HG03095 (cell line): ENCODE measurements at regions not wholly inside any gene's neighbourhood (a gene's known extent, or its start where the extent isn't known, plus 50 kb on each side); places are given as distances from the start of the nearest gene placed in this dataset.
"Not testable (repeated sequence)": the region's sequence is repeated elsewhere in the genome, so short reads cannot be mapped to it uniquely, and the experiment has no call there.

Experiments
- ATAC-seq: cut with Tn5 transposase; IDR thresholded peaks from one replicate; pipeline ENCODE4 v1.9.1; 2021; ENCODE audit warnings: moderate library complexity; ENCODE audit not compliant: unreplicated experiment

DNA sequence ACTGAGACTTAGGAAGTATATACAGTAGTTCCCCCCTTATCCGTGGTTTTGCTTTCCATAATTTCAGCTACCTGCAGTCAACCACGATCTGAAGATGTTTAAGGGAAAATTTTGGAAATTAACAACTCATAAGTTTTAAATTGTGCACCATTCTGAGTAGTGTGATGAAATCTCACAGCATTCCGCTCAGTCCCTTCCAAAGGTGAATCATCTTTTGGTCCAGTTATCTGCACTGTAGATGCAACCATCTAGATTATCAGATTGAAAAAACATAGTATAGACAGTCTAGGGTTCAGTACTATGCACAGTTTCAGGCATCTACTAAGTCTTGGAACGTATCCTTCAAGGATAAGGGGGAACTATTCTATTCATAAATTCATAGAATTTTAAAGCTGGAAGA, 109.0 kb downstream of the ANXA3 start:
- ATAC-seq: no peak

DNA sequence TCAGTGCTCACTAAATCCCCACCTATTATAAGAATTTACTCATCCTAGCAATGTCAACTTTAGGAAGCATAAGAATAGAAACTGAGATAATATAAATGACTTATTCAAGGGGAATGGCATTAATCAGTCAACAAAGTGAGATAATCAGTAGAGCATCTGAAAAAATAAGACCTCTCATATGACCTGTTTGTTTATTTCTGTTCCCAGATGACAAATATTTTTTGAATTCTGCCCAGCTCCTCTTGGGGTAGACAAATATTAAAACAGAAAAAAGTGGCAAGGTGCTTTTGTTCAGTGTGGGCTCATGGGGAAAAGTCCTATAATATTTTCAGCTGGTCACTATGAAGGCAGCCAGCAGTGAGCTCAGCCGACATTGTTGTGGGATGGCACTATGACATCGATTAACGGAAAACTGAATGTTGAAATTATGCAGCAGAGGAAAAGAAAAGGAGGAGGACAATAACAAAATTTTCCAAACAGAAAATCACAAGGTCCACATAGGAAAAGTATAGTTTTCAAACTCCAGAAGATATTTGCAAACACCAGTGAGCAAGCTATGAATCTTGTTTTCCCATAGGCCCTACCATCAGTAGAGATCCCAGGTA, 109.6 kb downstream of the ANXA3 start:
- no peak for ATAC-seq

DNA sequence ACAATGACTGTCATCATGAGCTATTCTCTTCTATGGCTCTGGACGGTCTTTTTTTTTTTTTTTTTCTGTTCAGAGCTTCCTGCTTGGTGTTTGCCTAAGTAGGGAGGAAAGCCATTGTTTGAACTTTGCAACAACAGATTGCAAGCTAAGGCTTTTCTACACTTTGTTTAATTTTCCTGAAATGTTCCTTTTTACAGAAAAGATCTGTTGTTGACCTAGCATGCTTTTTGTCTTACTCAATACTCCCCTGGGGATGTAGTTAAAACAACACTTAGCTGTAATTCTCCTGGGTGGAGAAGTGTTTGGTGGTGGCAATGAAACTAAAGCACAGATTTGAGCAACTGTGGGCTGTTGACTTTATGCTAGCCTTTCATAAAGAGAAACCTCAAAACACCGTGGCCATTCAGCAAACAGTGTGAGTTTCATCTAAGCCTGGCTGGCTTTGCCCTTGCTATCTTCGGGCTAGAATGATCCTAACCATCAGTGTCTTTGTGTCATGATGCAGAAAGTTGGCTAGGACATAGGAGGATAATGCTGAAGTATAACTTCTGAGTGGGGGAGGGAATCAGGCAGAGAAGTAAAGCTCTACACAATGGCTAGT, 110.5 kb downstream of the ANXA3 start:
- ATAC-seq: peak; percentile 71

DNA sequence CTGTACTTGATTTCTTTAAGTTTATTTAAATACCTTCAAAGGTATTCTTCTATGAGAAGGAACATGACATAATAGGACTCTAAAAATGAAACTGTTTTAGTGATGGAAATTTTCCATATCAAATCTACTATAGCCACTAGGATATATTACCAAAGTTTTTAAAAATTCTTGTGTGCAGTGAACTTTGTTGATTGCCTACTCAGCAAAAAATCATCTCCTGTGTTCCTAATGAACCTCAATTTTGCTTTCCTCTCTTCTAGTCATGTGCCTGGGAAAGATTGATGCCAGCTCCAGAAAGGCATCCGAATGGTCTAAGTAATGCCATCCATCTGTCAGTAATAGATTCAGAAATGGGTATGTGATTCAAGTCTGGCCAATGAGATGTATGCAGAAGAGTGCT, 111.1 kb downstream of the ANXA3 start:
- no peak for ATAC-seq

DNA sequence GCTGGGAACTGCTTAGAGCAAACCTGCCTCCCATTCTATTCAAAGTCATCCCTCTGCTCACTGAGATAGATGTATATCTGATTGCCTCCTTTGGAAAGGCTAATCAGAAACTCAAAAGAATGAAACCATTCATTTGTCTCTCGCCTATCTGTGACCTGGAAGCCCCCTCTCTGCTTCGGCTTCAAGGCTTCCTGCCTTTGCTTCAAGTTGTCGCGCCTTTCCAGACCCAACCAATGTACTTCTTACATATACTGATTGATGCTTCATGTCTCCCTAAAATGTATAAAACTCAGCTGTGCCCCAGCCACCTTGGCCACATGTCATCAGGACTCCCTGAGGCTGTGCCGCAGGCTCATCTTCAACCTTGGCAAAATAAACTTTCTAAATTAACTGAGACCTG, 111.9 kb upstream of the BMP2K start:
- not testable (repeated sequence) for ATAC-seq

DNA sequence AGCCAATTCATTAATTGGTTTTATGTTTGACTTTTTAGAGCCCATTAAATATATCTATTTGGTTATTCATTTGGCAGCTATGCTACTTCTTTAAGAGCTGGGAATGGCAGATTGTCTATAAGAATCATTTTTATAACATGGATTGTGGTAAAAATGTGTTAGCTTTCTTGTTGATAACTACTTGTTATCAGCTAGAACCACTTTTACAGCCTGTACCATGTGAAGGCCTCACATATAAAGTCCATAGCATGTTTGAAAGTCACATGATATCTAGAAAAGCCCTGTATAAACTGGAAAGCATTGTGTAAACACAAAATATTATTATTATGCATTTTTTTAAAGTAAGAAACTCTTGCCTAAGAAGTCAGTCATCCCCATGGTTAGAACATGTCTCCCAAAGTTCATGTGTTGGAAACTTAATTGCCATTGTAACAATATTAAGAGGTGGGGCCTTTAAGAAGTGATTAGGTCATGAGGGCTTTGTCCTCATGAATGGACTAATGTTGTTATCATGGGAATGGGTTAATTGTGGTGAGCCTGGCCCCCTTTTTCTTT, 110.9 kb upstream of the BMP2K start:
- ATAC-seq: no peak

DNA sequence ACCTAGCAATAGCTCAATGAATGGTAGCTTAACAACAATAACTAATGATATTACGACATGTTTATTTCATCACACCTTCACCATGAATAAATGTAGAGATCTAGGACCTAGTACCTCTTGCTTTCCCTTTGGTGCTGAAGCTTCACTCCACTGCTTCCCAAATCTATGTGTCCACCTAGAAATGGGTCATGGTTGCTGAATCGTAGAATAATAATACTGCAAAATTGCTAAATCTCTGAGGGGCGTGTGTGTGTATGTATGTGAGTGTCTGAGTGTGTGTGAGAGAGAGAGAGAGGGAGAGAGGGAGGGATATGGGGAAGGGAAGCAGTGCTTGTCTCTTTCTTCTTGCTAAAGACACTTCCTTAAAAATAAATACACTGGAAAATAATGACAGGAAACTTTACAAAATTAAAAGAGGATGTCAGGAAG, 109.3 kb upstream of the BMP2K start:
- ATAC-seq: no peak

DNA sequence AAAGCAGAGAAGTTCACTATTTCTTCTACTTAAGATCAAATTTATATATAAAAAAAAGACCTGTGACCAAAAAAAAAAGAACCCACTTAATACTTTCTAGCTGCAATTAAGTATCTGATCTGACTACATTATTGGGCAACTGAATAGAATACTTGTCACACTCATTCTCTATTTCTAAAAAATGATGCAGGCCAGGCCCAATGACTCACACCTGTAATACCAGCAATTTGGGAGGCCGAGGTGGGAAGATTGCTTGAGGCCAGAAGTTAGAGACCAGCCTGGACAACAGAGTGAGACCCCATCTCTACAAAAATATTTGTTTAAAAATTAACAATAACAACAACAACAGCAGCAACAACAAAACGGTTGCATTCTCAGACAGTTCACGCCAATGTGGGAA, 108.8 kb upstream of the BMP2K start:
- peak; percentile 6 for ATAC-seq

DNA sequence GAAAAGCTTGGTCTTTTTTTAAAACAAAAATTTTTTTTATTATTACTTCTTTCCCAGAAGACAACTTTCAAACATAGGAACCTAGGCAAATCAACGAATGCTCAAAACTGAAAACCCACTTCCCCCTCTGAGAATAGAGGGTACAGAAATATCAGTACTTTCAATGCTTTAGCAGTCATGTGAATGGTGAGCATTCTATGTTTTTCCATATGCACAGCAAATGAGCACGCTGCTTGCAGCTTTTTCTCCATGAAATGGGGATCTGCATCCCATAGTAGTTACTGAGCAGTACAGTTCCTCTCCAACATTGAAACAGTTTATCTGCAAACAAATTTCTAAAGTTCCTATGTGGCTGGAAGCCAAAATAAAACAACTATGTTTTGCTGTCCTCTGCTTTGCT, 108.4 kb upstream of the BMP2K start:
- ATAC-seq: peak; percentile 84

DNA sequence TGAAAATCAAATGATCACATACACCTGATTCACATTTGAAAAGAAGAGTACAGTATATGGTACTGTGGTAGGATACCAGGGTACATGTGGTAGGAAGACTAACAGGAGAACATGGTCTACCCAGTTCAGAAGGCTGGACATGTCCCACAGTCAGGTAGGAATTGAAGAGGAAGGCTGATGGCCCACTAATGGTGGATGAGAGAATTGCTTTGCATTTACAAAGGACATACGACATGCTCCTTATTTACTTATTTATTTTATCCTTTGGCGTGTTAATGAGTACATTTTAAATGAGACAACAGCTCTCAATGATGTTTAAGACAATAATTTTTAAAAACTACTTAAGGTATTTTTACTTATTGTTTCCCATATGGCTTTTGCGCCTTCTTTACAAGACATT, 106.7 kb upstream of the BMP2K start:
- ATAC-seq: no peak

DNA sequence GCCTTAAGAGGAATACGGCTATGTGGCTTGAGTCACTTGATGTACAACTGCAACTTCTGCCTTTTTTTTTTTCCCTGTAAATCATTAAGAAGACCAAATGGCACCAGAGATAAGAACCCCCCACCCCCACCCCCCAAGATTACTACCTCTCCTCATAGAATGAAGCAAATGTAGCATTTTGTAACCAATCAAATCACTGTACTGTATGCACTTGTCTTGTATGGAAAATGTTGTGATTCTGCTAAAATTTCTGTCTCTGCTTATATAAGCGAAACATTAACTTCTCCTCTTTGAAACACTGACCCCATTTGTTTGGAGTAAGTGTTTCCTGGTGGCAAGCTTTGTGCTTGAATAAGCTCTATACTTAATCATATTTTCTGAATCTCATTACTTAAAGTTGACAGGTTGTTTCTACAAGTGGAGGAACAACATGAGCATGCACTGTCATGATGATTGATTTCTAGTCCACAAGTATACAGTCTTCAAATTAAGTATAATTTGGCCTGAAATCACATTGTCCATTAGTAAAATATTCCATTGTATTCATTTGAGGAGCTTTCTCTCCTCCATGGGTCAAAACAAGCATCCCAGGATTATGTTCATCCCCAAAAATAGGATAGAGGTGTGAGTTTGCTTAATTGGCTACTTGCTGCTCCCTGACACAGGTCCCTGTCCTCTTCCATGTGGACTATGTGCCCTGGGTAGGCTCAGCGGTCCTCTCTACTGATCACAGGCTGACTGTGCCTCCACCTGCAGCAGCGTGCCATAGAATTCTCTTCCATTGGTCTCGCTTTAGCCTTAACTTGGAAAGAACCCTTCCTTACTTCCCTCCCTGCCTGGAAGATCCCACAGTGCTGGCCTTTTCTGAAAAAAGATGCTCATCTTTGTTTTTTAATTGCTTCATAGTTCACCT, 104.0 kb upstream of the BMP2K start:
- no peak for ATAC-seq

DNA sequence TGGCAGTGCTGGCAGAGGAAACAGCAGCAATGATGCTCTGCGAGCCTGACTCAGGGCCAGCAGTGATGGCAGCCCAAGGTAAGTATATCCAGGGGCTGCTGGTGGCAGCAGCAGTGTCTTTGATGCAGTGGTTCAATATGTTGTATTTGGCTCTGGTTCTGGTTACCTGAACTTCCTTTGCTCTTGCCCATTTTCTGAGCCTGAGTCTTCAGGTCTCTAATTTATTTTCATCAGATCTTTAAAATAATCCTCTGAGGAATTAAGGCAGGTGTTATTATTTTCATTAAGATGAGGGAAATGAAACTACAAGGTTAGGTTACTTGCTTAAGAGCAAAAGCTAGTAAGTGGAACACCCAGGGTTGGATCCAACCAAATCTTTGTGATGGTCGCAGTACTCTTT, 102.8 kb upstream of the BMP2K start:
- no peak for ATAC-seq

DNA sequence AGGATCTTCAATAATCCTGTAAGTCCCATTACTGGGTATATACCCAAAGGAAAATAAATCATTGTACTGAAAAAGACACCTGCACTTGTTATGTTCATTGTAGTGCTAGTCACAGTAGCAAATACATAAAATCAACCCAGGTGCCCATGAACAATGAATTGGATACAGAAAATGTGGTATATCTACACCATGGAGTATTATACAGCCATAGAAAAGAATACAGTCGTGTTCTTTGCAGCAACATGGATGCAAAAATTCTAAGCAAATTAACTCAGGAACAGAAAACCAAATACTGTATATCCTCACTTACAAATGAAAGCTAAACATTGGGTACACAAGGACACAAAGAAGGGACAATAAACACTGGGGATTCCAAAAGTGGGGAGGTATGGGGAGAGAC, 100.8 kb upstream of the BMP2K start:
- no peak for ATAC-seq

DNA sequence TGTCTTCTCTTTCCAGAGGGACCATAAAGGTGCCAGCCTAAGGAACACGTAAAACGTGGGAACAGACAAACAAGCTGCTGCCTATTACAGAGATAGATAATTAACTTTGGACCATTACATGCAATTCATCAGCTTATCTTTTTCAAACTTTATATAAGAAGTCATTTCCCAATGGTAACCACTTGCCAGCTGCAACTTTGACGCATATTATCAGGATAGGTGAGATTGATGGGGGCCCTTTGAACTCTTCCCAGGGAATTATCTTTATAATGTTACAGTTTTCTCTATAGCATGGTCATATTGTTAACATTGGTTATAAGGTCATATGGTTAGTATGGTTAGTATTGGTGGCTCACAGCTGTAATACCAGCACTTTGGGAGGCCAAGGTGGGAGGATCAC, 94.1 kb upstream of the BMP2K start:
- no peak for ATAC-seq

DNA sequence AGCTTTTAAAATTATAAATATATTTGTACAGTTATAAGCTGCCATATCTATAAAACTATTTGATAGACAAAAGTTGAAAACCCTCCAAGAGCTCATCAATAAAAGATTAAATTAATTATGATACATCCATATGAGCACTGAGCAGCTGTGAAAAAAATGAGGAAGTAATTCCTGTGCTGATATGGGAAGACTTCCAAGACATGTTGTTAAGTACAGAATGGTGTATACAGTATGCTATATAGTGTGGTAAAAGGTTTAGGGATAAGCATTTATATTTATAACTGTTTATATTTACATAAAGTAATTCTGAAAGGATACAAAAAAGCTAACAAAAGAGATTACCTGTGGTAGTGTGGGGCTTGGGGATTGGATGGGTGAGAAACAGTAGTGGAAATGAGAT, 92.8 kb upstream of the BMP2K start:
- no peak for ATAC-seq

DNA sequence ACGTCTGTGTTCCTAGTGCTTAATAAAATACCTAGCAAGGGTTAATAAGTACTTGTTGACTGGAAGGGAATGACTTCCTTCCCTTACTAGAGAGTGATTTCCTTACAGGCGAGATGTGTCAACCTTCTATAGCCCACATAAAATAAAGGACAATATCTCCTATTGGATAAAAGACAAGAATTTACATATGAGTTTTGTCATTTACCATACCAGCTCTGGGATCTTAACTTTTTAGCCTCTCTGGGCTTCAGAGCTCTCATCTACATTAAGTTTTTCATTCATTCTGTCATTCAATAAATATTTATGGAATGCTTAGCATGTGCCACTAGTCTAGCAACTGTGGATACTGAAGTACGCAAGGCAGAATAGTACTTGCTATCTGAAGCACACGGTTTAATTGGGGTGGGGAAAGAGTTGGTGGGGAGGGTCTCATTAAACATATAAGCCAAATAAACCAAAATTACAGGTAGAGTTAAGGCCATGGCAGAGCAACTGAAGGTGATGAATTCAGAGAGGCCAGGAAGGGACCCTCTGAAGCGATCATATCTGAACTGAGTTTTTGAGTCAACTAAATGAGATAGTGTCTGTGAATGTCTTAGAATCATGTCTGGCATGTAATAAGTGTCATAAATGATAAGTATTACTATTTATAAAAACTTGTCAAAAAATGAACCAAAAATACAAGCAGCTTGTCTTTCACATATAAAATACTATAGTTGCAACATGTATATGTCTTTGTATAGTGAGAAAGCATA, 91.6 kb upstream of the BMP2K start:
- ATAC-seq: no peak

DNA sequence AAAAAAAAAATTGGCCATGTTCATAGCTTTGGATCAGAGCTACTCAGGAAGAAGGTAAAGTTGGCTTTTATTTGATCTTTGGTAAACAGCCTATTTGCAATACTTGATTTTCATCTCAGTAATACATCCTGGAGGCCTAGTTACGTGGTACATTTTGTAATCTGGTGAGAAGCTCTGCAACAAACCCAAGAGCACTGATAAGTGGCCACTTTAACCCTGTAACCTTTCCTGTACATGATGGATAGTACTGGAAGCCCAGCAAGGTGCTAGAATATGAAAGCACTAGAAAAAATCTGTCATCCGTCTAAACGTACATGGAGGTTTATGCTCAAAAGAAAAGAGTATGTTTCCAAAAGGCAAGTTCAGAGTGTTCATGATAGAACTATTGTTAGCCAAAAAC, 88.3 kb upstream of the BMP2K start:
- ATAC-seq: no peak

DNA sequence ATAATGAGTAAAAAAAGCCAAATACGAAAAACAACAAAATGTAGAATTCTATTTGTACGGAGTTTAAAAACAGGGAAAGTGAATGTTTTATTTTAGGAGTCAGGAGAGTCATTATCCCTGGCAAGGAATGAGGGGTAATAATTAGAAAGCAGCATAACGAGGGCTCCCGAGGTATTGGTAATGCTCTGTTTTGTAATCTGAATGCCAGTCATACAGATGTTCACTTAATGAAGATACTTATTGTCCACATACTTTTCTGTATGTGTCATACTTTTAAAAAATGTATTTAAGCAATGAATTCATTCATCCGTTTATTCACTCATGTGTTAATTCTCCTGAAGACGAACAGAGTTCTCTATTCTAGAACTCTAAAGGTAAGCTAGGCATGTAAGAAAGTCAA, 87.8 kb upstream of the BMP2K start:
- no peak for ATAC-seq

DNA sequence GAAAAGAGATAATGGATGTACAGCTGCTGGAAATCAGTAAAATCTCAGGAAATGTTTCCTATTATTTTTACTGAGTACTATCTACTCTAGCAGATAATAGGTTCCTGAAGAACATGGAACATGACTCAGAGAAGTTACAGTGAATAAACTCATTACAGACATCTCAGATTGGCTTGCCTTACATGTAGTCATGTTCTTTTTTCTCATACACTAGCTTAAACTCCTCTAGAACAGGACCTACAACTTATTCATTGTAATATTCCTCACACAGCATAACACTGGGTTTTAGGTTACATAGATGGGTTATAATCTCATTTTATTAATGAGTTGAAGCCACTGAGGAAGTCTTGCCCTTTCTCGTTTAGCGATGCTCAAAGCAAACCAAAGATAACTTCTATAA, 86.9 kb upstream of the BMP2K start:
- no peak for ATAC-seq

DNA sequence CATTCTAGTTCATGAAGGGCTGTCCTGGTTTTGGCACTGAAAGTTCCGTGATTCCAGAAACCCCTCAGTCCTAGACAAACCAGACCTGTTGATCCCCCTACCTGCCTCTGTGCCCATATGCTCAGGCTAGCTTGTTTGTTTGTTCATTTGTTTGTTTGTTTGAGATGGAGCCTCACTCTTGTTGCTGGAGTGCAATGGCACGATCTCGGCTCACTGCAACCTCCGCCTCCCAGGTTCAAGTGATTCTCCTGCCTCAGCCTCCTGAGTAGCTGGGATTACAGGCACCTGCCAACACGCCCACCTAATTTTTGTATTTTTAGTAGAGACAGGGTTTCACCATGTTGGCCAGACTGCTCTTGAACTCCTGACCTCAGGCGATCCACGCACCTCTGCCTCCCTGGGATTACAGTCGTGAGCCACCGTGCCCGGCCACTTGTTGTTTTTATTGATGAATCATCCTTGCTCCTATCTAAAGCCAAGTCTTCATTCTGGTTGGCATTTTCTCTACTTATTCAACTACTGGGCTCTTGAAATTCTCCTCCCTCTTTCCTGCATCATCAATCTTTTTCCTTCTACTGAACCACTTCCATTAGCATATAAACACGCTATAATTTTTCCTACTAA, 86.3 kb upstream of the BMP2K start:
- no peak for ATAC-seq

DNA sequence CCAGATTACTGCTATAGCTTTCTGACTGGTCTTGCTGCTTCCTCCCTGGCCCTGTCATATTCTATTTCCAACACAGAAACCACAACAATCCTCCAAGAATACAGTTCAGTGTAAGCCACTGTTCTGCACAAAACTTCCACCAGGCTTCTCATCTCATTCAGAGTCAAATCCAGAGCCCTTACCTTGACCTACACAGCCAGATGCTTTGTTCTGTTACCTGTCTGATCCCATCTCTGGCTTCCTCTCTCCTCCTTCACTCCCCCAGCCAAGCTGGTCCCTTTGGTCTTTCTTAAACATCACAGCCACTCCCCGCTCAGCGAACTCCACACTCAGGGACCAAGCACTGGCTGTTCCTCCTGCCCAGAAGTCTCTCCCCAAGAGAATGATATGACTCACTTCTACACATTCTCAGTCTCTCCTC, 84.8 kb upstream of the BMP2K start:
- no peak for ATAC-seq
